Epidermal melanocyte (primary cell): ENCODE measurements at regions not wholly inside any gene's neighbourhood (a gene's known extent, or its start where the extent isn't known, plus 50 kb on each side); places are given as distances from the start of the nearest gene placed in this dataset.

Experiments used
- DNase-seq: peaks from one replicate; pipeline ENCODE4 v3.0.0; 2011; ENCODE audit warnings: low spot score; ENCODE audit not compliant: insufficient read length

DNA sequence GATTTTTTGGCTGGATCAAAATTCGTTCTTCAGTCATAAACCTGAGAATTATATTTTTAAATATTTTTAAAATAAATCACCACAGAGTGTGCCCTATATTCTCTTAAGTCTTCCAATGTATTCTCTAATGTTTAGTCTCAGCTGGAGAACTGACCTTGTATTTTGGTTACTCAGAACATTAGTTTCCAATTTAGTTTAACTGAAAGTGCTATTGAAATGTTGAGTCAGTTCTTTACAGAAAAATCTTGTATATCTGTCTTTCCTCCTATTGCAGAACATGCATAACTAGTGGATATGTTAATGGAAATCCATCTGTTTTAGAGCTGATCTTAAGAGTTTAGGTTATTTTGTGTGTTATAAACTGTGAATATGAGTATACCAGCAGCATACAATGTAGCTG lies 422.7 kb upstream of the IGFBP3 start:
- DNase-seq, result no peak

DNA sequence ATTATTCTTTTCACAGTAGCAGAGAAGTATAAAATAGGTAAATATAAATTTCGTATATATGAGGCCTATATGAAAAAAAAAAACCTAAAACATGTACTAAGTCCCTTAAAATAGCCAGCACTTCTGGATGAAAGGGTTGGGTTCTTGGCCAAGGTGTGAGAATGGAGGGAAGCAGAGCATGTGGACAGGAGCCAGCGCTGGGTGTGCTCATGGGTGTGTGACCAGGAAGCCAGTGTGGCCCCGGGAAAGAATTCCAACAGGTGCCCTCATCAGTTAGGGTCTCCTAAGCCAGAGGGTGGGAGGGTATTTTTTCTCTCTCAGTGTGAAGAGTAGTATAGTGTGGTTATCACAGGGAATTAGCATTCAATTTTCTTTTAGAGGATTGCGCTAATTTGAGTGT lies 401.9 kb upstream of the IGFBP3 start:
- DNase-seq, result no peak

DNA sequence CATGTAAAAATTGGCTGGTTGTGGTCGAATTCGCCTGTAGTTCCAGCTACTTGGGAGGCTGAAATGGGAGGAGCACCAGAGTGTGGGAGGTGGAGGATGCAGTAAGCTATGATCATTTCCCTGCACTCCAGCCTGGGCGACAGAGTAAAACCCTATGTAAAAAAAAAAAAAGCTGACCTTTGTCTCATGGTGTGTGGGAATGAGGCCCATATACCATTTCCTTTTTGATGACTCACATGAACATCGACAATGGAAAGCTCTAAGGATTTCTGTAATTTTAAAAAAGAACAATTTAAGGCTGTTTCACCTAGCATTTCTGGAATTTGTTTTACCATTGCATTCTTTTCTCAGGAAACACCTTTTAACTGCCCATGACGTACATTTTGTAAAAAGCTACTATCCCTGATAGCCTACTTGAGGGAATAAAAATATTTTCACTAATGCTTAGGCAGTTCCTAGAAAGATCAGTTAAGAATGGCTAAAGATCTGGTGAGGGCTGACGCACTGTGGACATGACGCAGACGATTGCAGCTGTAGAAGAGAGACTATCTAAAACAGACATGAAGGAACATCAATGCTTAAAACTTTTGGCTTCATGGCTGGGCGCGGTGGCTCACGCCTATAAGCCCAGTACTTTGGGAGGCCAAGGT lies 400.6 kb upstream of the IGFBP3 start:
- no peak for DNase-seq

DNA sequence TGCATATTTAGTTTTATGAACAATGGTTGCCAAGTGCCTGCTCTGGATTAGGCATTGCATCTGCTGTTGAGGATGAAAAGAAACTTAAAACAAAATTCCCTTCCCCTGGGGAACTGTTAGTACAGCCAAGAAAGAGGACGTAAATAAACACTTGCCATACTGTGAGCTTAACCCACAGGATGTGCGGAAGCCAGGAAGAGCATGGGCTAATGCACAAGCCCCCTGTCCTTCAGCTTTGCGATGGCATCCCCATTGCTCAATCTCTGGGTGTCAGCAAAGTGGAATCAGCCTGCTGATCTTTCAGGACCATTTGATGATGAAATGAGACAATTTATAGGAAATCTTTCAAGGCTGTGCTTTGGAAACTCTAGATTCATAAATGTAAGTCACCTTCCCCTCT lies 399.9 kb upstream of the IGFBP3 start:
- DNase-seq, result no peak

DNA sequence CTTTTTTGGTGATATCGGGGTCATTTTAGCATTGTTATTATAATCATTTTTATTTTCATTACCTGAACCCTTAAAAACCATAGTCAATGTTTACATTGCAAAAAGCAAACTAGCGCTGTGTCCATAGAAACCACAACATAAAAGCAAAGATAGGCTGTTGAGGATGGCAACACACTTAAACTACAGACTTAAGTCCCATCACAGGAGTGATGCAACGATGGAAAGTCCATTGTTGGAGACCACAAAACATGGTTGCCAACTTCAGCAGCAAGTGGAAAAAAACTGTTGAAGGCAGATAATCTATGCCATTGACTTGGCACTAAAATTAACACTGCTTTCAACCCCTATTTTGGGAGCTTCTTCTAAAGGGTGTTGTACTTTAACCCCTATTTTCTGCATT lies 398.8 kb upstream of the IGFBP3 start:
- DNase-seq, result no peak

DNA sequence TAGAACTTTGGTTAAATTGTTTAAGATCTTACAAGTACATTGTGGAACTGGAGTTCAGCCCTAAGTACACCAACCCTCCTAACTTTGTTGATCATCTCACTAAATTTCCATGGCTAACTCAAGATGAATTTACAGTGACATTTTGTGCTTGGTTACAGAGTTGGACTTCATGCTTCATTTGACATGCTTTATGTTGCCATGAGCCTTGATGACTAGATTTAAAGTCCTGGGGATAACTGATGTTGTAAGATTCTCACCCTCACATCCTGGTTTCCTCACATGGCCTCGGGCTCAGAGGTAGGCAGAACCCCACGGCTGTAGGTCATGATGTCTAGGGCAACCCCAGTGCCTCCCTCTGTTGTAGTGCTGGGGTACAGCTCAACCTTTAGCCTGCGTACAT lies 397.2 kb upstream of the IGFBP3 start:
- DNase-seq, result no peak

DNA sequence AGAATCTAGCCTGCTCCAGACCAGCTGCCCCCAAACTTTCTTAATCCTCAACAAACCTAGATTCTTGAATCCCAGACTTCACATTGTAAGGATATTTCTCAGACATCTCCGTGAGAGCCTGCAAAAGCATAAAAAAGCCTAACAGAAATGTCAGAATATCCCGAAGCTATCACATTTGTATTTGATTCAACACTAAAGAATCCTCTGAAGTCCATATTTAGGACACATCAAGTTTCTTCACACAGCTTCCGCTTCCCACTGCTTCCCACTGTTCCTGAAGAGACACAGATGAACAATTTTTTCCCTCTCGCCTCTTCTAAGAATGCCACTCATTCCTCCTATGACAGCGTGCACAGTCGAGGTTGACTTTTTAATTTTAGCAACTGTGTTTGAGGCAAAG lies 396.2 kb upstream of the IGFBP3 start:
- DNase-seq, result no peak

DNA sequence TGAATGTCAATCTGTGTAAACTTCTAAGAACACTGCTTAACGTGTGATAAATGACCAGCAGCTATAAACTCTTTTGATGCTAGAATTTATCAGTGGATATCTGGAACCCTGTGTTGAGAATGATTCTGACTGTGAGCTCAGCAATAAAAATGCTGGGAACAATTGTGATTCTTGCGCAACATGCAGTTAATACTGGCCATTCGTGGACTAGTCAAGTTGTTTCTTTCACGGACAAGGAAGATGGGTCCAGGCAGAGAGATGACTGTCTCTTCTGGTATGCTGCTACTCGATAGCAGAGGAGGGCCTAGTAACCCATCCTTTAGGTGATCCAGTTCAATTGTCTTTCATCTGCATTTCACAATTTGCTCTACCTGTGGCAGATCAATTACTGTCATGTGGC lies 394.8 kb upstream of the IGFBP3 start:
- no peak for DNase-seq

DNA sequence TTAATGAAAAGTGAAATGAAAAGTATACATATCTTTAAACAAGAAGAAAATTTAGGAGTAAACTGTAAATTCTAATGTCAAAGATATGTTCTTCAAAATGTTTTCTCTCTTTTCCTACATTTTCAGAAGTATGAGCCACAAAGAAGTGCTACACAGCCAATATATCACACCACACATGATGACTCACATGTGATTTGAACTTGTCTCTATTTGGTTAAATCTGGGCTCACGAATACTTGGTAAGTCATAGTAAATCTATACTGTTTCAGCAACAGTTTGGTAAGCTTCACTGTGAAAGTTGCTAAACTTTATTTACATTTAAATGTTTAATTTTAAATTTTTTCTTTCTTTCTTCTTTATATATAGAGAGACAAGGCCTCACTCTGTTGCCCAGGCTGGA lies 380.6 kb upstream of the IGFBP3 start:
- DNase-seq, result no peak

DNA sequence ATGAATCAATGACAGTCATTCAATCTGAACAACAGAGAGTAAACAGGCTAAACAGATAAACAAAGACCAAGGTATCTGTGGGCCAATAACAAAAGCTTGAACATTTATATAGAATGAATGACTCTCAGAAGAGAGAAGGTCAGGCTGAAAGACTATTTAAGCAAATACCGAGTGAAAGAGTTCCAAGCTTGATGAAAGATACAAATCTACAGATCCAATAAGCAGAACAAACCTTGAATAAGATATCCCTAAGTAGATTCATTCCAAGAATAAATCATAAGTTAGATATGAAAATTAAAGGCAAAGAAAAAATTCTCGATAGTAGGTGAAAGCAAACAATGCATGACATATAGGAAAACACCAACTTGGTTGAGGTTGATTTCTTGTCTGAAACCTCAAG lies 376.4 kb upstream of the IGFBP3 start:
- DNase-seq, result no peak

DNA sequence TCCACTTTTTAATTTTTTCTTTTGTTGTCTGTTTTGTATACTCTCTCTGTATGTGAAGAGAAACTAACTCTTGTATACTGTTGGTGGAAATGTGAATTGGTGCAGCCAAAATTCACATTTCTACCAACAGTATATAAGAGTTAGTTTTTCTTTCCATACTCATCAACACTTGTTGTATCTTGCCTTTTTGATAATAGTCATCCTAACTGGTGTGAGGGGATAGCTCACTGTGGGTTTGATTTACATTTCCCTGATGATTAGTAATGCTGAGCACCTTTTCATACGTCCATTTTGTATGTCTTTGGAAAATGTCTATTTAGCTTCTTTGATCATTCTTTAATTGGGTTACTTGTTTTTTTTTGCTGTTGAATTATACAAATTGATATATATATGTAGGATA lies 375.5 kb upstream of the IGFBP3 start:
- no peak for DNase-seq

DNA sequence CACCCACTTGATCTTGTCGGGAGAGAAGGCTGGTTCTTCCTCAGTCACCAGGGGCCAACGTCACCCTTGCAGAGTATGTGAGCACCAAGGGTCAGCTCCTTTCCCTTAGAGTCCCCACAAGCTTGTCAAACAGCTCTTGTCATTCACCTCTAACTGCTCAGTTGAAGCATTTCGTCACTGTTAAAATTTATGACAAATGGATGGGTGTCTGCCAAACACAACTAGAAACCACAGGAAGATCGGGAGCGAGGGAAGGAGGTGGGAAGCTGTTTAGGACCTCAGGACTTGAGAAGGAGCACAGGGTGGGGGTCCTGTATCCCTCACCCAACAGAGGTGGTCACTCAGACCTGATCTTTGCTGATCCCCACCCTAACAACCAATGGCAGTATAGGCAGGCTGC lies 373.3 kb upstream of the IGFBP3 start:
- DNase-seq, result no peak

DNA sequence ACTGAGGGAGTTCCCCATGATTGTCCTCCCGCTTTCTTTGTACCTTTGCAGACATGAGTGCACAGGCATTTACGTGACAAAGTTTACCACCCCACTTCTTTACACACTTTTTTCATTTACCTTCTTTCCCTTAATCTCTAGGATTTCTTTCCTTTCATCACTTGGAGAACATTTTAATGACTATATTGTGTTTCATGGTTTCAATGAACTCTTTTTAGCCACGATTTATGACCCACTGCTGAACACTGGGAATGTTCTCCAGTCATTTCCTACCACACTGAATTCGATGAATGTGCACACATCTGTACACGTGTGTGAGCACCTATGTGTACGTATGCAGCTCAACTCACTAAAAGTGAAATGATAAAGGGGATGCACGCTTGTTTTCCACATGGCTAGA lies 371.7 kb upstream of the IGFBP3 start:
- no peak for DNase-seq

DNA sequence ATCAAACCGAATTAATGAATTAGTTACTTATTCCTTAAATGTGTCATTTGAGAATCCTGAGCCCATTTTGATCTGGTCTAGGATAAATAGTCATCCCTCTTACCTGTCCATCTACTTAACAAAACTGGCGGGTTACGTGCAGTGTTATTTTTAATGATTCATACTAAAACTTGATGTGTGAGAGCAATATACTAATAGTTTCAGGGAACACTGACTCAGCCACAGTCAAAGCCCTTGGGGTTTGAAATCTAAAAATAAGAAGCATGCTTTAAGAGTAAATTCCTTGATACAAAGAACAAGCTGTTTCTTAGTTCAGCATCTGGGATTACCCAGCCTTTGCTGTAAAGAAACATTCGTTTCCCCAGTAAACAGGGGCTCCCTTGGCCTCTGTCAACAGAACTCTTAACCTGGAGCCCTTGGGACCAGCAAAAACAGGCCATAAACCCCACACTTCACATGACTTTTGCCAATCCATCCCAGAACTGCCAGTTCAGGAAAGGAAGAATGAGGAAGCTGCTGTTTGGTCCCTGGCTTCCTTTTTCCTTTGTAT lies 370.6 kb upstream of the IGFBP3 start:
- peak; percentile 29 for DNase-seq

DNA sequence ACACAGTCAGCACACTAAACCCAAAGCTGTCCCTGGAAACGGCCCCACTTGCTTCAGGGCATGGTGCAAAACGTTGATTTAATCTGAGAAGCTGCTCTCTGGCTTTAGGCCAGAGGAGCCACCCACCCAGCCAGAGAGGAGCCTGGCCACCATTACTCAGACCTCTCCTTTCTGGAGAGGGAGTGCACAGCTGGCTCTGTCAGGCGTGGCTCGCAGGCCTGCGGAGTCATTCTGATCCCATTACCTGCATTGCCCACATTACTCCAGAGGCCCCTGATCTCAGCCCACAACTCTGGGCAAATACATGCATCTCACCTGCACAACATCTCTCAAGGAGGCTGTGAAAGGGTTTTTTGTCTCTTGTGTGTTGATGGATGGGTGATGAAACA lies 370.0 kb upstream of the IGFBP3 start:
- no peak for DNase-seq

DNA sequence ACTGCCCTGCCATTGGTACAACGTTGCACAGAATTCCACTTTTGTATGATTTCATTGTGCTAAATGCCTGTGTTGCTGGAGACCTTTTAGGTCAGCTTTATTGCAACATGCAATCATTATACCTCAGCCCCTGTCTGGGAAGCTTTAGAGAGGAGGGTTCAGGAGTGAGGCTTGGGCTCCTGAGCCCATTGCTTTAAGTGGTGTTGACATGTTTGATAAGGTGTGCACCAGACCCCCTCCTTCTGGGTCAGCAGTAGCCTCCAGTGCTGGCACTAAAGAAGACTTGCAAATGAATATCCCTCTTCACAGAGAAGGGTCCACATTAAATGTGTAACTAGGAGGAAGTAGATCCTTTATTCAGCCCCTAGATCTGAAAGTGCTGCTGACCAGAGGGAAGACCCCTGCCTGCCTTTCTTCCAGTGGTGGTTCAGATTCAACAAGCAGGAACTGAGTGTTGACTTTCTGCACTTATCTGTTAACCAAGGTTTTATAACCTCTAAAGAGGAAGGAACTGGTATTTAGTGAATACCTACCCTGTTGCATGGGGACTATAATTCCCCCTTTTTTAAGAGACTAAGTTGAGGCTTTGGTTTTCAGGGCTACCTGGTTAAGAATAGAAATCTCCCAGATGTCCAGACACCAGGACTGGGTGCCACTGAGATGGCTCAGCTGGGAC lies 369.4 kb upstream of the IGFBP3 start:
- DNase-seq, result no peak

DNA sequence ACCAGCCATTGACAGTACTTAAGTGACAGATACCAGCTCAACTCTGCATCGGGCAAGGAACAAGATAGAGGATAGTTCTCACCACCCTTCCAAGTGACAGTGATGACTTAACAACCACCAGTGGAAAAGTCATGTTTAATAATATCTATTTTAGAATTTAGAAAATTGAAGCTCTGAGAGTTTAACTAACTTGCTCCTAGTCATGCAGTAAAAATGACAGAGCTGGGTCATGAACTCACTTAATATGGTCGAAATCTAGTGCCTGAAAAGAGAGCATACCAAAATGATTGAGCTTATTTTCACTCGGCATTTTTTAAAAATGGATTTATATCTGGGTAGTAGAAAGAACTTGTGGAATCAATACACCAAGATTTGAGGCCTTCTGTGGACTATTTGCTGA lies 367.8 kb upstream of the IGFBP3 start:
- no peak for DNase-seq

DNA sequence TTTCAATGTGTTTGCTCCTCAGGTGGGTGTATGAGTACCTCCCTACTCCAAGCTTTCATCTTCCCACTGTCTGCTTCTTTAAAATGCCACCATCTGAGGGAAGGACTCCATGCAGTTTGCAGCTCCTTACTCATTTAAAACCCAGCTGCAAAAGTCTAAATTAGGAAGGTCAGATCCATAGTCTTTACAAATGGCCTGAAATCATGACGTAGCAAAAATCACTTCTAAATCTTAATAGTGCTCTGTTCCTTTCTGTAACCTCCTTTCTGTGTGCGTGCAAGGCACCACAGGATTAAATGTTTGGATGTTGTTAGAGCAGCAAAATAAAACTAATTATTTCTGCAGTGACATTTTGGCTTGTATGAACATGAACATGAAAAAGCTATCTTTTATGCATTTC lies 366.9 kb upstream of the IGFBP3 start:
- no peak for DNase-seq

DNA sequence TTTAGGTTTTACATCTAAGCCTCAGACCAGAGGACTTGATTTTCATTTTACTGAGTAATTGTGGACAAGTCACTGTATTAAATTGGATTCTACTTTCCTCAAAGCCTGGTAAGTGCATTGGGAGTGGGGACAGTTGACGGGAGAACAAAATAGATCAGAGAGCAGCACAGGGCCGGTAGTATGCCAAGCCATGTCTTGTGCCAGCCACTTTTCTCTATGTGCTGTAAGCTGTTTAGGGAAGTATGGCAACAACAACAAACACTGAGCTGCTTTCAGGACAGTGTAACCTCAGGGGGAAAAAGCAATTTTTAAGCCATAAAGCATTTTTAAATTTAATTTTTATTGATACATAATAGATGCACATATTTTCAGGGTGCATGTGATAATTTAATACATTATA lies 365.9 kb upstream of the IGFBP3 start:
- no peak for DNase-seq

DNA sequence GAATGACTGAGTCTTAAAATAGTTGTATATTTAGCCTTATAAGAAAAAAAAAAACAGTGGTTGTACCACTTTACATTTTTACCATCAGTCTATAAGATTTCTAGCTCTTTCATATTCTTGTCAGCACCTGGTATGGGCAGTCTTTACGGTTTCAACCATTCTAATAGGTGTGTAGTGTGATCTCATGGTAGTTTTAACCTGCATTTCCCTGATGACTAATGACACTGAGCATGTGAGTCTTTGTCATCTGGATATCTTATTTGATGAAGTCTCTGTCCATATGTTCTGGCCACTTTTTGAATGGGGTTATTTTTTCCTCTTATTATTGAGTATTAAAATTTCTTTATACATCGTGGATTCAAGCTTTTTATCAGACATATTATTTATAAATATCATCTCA lies 365.3 kb upstream of the IGFBP3 start:
- DNase-seq, result no peak

DNA sequence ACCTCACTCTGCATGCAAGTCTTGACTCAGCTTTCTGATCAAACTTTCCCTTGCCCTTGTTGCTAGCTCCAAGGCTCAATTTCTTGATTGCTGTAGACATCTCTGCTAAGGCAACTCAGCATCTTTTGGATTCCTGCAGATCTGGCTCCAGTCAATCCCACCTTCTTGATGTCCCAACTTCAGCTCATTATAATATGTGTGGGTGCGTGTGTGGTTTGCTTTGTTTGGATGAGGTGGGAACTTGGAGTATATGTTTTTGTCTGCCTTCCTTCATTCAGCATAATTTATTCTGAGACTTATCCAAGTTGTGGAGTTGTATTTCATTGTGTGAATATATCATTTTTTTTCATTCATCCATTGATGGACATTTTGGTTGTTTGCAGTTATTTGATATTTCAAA lies 364.8 kb upstream of the IGFBP3 start:
- no peak for DNase-seq

DNA sequence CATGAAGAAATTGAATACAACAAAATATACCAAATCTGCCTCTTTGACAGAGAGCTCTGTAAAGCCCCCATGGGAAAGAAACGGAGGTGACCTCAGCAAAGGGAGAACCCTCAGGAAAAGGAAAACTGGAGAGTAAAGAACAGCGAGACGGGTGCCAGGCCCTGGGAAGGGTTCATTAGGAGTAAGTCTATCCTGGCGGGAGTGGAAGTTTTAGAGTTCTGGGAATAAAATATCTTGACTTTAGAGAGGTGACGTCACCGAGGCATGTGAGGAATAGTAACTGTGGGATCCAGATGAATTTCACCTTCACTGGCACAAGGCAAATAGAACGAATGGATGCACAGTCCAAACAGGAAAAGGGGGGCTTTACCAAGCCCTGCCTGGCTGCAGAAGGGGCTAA lies 362.8 kb upstream of the IGFBP3 start:
- no peak for DNase-seq

DNA sequence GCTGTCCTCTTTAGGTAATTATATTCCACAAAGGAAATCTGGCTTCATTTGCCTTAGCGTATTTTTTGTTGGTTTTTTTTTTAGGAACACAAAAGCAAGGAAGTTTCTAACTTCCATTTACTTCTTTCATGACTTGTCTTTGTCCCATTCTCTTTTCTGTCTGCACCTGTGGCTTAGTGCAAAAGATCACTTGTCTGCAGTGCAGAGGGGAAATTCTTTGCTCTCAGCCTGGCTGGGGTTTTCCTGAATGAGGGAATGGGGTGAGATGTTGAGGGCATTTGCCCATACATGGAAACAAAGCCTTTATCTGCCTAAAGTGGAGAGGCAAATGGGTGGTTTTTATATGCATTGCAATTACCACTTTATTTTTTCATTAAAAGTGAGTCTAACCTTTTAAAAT lies 361.1 kb upstream of the IGFBP3 start:
- no peak for DNase-seq
